ENCODE measurements at regions not wholly inside any gene's neighbourhood (a gene's known extent, or its start where the extent isn't known, plus 50 kb on each side); places are given as distances from the start of the nearest gene placed in this dataset.

- no peak for TF ChIP-seq CREB1 (CRISPR knock-in tag; IDR thresholded peaks at IDR 0.05; ENCODE audit: low read depth)
- TF ChIP-seq CTCF (conservative IDR thresholded peaks at IDR 0.05; ENCODE audit: low read depth in 2 of 2) = no peak
- TF ChIP-seq EZH2 (IDR thresholded peaks at IDR 0.05; ENCODE audit: low read depth, unreplicated experiment) = no peak
- TF ChIP-seq REST (IDR thresholded peaks at IDR 0.05; ENCODE audit: unreplicated experiment) = no peak
Observed at GRCh38 chr1:65691972-65692371, 100.7 kb upstream of the PDE4B start.
